Central memory CD8-positive, alpha-beta T cell (primary cell): ENCODE measurements at regions not wholly inside any gene's neighbourhood (a gene's known extent, or its start where the extent isn't known, plus 50 kb on each side); places are given as distances from the start of the nearest gene placed in this dataset.
A peak's percentile ranks its signal among the peaks of the same experiment; 100 is the strongest.
"Not testable (repeated sequence)": the region's sequence is repeated elsewhere in the genome, so short reads cannot be mapped to it uniquely, and the experiment has no call there.

Experiments
- ATAC-seq: fragments of 150-1000 bp; cut with Tn5 transposase; replicated peaks from 2 replicates; pipeline ENCODE4 v1.10.0; 2022; ENCODE audit warnings: mild to moderate bottlenecking, moderate FRiP score, moderate number of reproducible peaks; ENCODE audit not compliant: poor library complexity, severe bottlenecking; ENCODE audit errors: extremely low read depth
- DNase-seq, 2 donors: peaks; one replicate each; pipeline ENCODE4 v3.0.0; 2021; ENCODE audit warnings: low spot score in 2 of 2
- H3K27ac Mint-ChIP-seq: one replicate; pipeline ENCODE4 v1.8.0; 2022; ENCODE audit warnings: low read depth, mild to moderate bottlenecking, moderate library complexity, mixed read lengths
- H3K27me3 Mint-ChIP-seq: one replicate; pipeline ENCODE4 v1.8.0; 2022; ENCODE audit warnings: mixed read lengths
- H3K36me3 Mint-ChIP-seq: one replicate; pipeline ENCODE4 v1.8.0; 2022; ENCODE audit warnings: mild to moderate bottlenecking, moderate library complexity, mixed read lengths; ENCODE audit not compliant: insufficient read depth
- H3K4me1 Mint-ChIP-seq: one replicate; pipeline ENCODE4 v1.8.0; 2022; ENCODE audit warnings: mixed read lengths
- H3K4me3 Mint-ChIP-seq: one replicate; pipeline ENCODE4 v1.8.0; 2022; ENCODE audit warnings: mild to moderate bottlenecking, moderate library complexity, mixed read lengths
- H3K9me3 Mint-ChIP-seq: one replicate; pipeline ENCODE4 v1.8.0; 2022; ENCODE audit warnings: mixed read lengths

GRCh38 chr1:149712154-149712927 lies 70.2 kb upstream of the FCGR1A start:
- not testable (repeated sequence) for H3K9me3 Mint-ChIP-seq, H3K27me3 Mint-ChIP-seq, ATAC-seq, H3K4me1 Mint-ChIP-seq
- Mint-ChIP-seq H3K27ac (peak overlapping the region; percentile 83), H3K36me3 (peaks cover 14% of the 10 kb centered on the region), H3K4me3 (peak overlapping the region; percentile 55)
- peak in 1 of 2 donors; percentile 29 for DNase-seq

- H3K27ac Mint-ChIP-seq, H3K4me3 Mint-ChIP-seq: not testable (repeated sequence)
These were observed 69.0 kb upstream of the FCGR1A start for GRCh38 chr1:149713513-149713912.

GRCh38 chr1:149713952-149714351 lies 68.5 kb upstream of the FCGR1A start:
- not testable (repeated sequence) for H3K36me3 Mint-ChIP-seq, H3K9me3 Mint-ChIP-seq, H3K27me3 Mint-ChIP-seq, DNase-seq, H3K27ac Mint-ChIP-seq, ATAC-seq, H3K4me3 Mint-ChIP-seq, H3K4me1 Mint-ChIP-seq

More at GRCh38 chr1:149713513-149713912, 69.0 kb upstream of the FCGR1A start:
- H3K36me3 Mint-ChIP-seq = peaks cover 11% of the 10 kb centered on the region
- not testable (repeated sequence) for DNase-seq, ATAC-seq, H3K27me3 Mint-ChIP-seq, H3K4me1 Mint-ChIP-seq, H3K9me3 Mint-ChIP-seq

GRCh38 chr1:149724618-149725302 lies 57.7 kb upstream of the FCGR1A start:
- DNase-seq, ATAC-seq, H3K4me1 Mint-ChIP-seq, H3K27me3 Mint-ChIP-seq, H3K27ac Mint-ChIP-seq, H3K9me3 Mint-ChIP-seq, H3K4me3 Mint-ChIP-seq, H3K36me3 Mint-ChIP-seq: not testable (repeated sequence)

GRCh38 chr1:149726688-149727087 lies 55.8 kb upstream of the FCGR1A start:
- ATAC-seq, H3K4me1 Mint-ChIP-seq, H3K27me3 Mint-ChIP-seq, H3K36me3 Mint-ChIP-seq, H3K4me3 Mint-ChIP-seq, DNase-seq, H3K27ac Mint-ChIP-seq, H3K9me3 Mint-ChIP-seq: not testable (repeated sequence)

- not testable (repeated sequence) for DNase-seq, H3K4me3 Mint-ChIP-seq, H3K27me3 Mint-ChIP-seq, H3K4me1 Mint-ChIP-seq, ATAC-seq, H3K9me3 Mint-ChIP-seq, H3K36me3 Mint-ChIP-seq, H3K27ac Mint-ChIP-seq
These were observed 53.9 kb upstream of the FCGR1A start for GRCh38 chr1:149728598-149728997.
